ENCODE measurements at regions not wholly inside any gene's neighbourhood (a gene's known extent, or its start where the extent isn't known, plus 50 kb on each side); places are given as distances from the start of the nearest gene placed in this dataset.

DNA sequence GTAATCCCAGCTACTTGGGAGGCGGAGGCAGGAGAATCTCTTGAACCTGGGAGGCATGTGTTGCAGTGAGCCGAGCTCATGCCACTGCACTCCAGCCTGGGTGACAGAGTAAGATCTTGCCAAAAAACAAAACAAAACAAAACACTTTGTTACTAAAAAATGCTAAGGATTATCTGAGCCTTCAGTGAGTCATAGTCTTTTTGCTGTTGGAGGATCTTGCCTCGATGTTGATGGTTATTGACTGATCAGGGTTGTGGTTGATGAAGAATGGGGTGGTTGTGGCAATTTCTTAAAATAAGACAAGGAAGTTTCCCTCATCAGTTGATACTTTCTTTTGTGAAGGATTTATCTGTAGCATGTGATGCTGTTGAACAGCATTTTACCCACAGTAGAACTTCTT, 196.8 kb upstream of the HDDC2 start:
- intact Hi-C loops (cut with micrococcal nuclease) = no loop called here
- TF ChIP-seq, protein P1, sequence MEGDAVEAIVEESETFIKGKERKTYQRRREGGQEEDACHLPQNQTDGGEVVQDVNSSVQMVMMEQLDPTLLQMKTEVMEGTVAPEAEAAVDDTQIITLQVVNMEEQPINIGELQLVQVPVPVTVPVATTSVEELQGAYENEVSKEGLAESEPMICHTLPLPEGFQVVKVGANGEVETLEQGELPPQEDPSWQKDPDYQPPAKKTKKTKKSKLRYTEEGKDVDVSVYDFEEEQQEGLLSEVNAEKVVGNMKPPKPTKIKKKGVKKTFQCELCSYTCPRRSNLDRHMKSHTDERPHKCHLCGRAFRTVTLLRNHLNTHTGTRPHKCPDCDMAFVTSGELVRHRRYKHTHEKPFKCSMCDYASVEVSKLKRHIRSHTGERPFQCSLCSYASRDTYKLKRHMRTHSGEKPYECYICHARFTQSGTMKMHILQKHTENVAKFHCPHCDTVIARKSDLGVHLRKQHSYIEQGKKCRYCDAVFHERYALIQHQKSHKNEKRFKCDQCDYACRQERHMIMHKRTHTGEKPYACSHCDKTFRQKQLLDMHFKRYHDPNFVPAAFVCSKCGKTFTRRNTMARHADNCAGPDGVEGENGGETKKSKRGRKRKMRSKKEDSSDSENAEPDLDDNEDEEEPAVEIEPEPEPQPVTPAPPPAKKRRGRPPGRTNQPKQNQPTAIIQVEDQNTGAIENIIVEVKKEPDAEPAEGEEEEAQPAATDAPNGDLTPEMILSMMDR (IDR thresholded peaks at IDR 0.05) = no peak
- POLR2A ChIA-PET = no interaction called here
- H3K36me3 Mint-ChIP-seq (ENCODE audit: low read depth) = no peaks in the 10 kb centered on the region
- no peaks in the 10 kb centered on the region for H3K9me3 Mint-ChIP-seq
- ATAC-seq = no peak
- H3K4me1 Mint-ChIP-seq (ENCODE audit: low read depth) = no peaks in the 10 kb centered on the region
- no peak overlapping the region for H3K27ac Mint-ChIP-seq
- DNase-seq = no peak
- H3K27me3 Mint-ChIP-seq = peaks cover 6% of the 10 kb centered on the region
- no peak overlapping the region for H3K4me3 Mint-ChIP-seq
- CTCF ChIA-PET = no interaction called here

DNA sequence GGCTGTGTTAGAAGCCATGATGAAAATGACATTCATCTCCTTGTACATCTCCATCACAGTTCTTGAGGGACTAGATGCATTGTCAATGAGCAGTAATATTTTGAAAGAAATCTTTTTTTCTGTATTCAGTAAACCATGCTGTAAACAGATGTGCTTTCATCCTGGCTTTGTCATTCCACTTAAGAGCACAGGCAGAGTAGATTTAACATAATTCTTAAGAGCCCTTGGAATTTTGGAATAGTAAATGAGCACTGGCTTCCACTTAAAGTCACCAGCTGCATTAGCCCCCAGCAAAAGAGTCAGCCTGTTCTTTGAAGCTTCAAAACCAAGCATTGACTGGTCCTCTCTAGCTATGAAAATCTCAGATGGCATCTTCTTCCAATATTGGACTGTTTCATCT, 197.8 kb upstream of the HDDC2 start:
- intact Hi-C loops (cut with micrococcal nuclease) = no loop called here
- TF ChIP-seq, protein P1 (IDR thresholded peaks at IDR 0.05) = no peak
- no peak overlapping the region for H3K4me3 Mint-ChIP-seq
- H3K36me3 Mint-ChIP-seq (ENCODE audit: low read depth) = no peaks in the 10 kb centered on the region
- H3K9me3 Mint-ChIP-seq = no peaks in the 10 kb centered on the region
- ChIA-PET POLR2A (no interaction called here), CTCF (no interaction called here)
- no peak overlapping the region for H3K27ac Mint-ChIP-seq
- peaks cover 6% of the 10 kb centered on the region for H3K27me3 Mint-ChIP-seq
- ATAC-seq (no peak), DNase-seq (no peak)
- H3K4me1 Mint-ChIP-seq (ENCODE audit: low read depth) = no peaks in the 10 kb centered on the region

DNA sequence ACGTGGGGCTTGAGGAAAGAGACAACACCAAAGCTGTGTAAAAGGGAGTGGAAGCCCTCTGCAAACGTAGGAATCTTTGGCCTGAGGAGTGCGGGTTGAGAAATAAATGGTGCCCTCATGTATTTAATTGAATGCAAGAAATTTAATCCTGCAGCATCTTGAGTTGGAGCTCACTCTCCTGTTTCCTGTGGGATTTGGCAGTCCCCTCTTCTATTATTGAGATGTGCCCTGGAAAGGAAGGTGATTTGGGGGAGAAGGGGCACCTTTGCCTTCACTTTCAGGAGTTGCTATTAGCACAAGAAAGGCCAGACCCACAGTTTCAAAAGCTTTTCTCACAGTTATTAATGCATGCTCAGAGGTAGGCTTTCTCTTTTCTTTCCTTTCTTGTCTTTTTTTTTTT, 201.4 kb upstream of the HDDC2 start:
- CTCF ChIA-PET = no interaction called here
- ATAC-seq (no peak), DNase-seq (no peak)
- Mint-ChIP-seq H3K4me1 (ENCODE audit: low read depth) (no peaks in the 10 kb centered on the region), H3K27me3 (peaks cover 6% of the 10 kb centered on the region), H3K9me3 (peaks cover 3% of the 10 kb centered on the region), H3K4me3 (no peak overlapping the region), H3K27ac (no peak overlapping the region), H3K36me3 (ENCODE audit: low read depth) (no peaks in the 10 kb centered on the region)
- TF ChIP-seq, protein P1 (IDR thresholded peaks at IDR 0.05) = no peak
- POLR2A ChIA-PET = interaction anchor here (0.6 kb wide), 1 partner anchor 244 kb away, joined by 3 read pairs; no protein-coding TSS in a partner anchor
- intact Hi-C loops (cut with micrococcal nuclease) = no loop called here

DNA sequence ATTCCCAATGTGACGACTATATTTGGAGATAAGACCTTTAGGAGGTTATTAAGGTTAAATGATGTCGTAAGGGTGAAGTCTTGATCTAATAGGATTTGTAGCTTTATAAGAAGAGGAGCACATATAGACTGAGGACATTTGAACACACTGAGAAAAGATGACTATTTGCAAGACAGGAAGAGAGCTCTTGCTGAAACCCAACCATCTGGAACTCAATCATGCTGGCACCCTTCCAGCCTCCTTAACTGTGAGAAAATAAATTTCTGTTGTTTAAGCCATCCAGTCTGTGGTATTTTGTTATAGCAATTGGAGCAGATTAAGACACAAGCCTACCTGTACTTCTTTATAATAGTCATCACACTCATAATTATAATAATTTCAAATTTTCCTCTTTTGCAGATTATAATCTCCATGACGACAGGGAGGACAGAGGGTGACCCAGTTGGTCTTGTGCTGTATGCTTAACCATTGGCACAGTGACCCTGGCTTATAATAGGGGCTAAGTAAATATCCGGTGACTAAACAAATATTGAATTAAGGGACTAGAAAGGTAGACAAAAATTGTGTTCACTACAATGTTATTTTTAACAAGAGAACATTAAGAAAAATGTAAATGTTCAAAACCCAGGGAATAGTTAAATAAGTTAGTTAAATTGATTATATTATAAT, 206.4 kb upstream of the HDDC2 start:
- Mint-ChIP-seq H3K9me3 (peaks cover 3% of the 10 kb centered on the region), H3K27me3 (peaks cover 3% of the 10 kb centered on the region), H3K27ac (no peak overlapping the region), H3K4me3 (no peak overlapping the region), H3K36me3 (ENCODE audit: low read depth) (no peaks in the 10 kb centered on the region), H3K4me1 (ENCODE audit: low read depth) (no peaks in the 10 kb centered on the region)
- CTCF ChIA-PET = no interaction called here
- TF ChIP-seq, protein P1 (IDR thresholded peaks at IDR 0.05) = no peak
- DNase-seq = no peak
- ATAC-seq = no peak
- intact Hi-C loops (cut with micrococcal nuclease) = no loop called here
- POLR2A ChIA-PET = no interaction called here

DNA sequence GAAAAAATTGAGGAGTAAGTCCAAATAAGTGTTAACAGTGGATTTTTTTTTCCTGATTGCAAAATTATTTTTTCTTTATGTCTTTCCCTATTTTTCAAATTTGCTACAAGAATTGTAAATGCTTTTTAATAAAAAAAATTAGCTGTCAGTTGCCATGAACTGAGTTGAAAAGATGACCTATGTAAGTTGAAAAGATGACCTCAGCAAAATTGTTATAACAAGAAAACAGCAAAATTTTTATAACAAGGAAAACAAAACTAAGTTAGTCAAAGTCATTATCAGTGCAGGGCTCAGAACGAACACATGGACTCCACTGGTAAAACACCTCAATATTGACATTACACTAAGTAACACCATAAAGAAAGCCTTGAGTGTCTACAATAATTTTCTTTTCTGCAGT, 207.0 kb upstream of the HDDC2 start:
- Mint-ChIP-seq H3K4me3 (no peak overlapping the region), H3K9me3 (peaks cover 3% of the 10 kb centered on the region), H3K36me3 (ENCODE audit: low read depth) (no peaks in the 10 kb centered on the region), H3K4me1 (ENCODE audit: low read depth) (no peaks in the 10 kb centered on the region), H3K27me3 (peaks cover 3% of the 10 kb centered on the region), H3K27ac (no peak overlapping the region)
- TF ChIP-seq, protein P1 (IDR thresholded peaks at IDR 0.05) = no peak
- ChIA-PET POLR2A (no interaction called here), CTCF (no interaction called here)
- ATAC-seq (no peak), DNase-seq (no peak)
- intact Hi-C loops (cut with micrococcal nuclease) = no loop called here
